ENCODE measurements at regions not wholly inside any gene's neighbourhood (a gene's known extent, or its start where the extent isn't known, plus 50 kb on each side); places are given as distances from the start of the nearest gene placed in this dataset.

- TF ChIP-seq CBX5 (IDR thresholded peaks at IDR 0.05; ENCODE audit: low read depth, low read length), result no peak
These were observed 546.0 kb upstream of the TBL1XR1 start (continued) for GRCh38 chr3:177743173-177743890.
